Midbrain (tissue), 1 donor: ENCODE measurements at regions not wholly inside any gene's neighbourhood (a gene's known extent, or its start where the extent isn't known, plus 50 kb on each side); places are given as distances from the start of the nearest gene placed in this dataset.

Source experiments
- DNase-seq: peaks from one replicate; lab custom pipeline; 2025; lab: John Stamatoyannopoulos, UW

GRCh38 chr20:34163307-34163706 lies 51.3 kb upstream of the EIF2S2 start:
- no peak for DNase-seq

GRCh38 chr20:34164381-34164984 lies 52.4 kb upstream of the EIF2S2 start:
- DNase-seq = no peak

GRCh38 chr20:34165018-34165619 lies 53.1 kb upstream of the EIF2S2 start:
- DNase-seq = no peak

GRCh38 chr20:34171640-34172039 lies 59.6 kb upstream of the EIF2S2 start:
- DNase-seq = no peak

- no peak for DNase-seq
These were observed 60.9 kb upstream of the EIF2S2 start for GRCh38 chr20:34172926-34173325.

GRCh38 chr20:34175079-34175478 lies 63.0 kb upstream of the EIF2S2 start:
- DNase-seq = no peak

- no peak for DNase-seq
These were observed 63.8 kb upstream of the EIF2S2 start for GRCh38 chr20:34175879-34176278.

- DNase-seq = no peak
These were observed 64.2 kb upstream of the ASIP start for GRCh38 chr20:34177052-34177451.

GRCh38 chr20:34179637-34180360 lies 61.4 kb upstream of the ASIP start:
- DNase-seq = no peak

GRCh38 chr20:34180460-34181120 lies 60.6 kb upstream of the ASIP start:
- no peak for DNase-seq

GRCh38 chr20:34181484-34181883 lies 59.7 kb upstream of the ASIP start:
- DNase-seq = no peak

GRCh38 chr20:34185766-34186620 lies 55.2 kb upstream of the ASIP start:
- DNase-seq = no peak

GRCh38 chr20:34189572-34190163 lies 51.6 kb upstream of the ASIP start:
- DNase-seq = no peak

GRCh38 chr20:34190262-34190661 lies 51.0 kb upstream of the ASIP start:
- no peak for DNase-seq

GRCh38 chr20:34190679-34191090 lies 50.5 kb upstream of the ASIP start:
- DNase-seq = peak; percentile 66
